Adrenal gland (tissue), 9 donors: ENCODE measurements at regions not wholly inside any gene's neighbourhood (a gene's known extent, or its start where the extent isn't known, plus 50 kb on each side); places are given as distances from the start of the nearest gene placed in this dataset.

Experiments
- DNase-seq, 7 donors: peaks; one replicate each; pipeline ENCODE4 v3.0.0-alpha.2; 2019 to 2020
- H3K27ac ChIP-seq, 5 donors: fragments of 200-600 bp; sonication (generic) in 4 of 5; 1 replicate in 3 of 5; 2 replicates in 2 of 5; pipeline versions ENCODE4 v1.5.1 to v1.8.0; 2016 to 2020; ENCODE audit warnings: mild to moderate bottlenecking in 1 of 5
- H3K27me3 ChIP-seq: fragments of 200-600 bp; 2 replicates; pipeline ENCODE4 v1.8.0; 2021
- H3K36me3 ChIP-seq, 2 donors: fragments of 200-600 bp; replicated peaks in 1 of 2; 1 replicate in 1 of 2; 2 replicates in 1 of 2; pipeline versions ENCODE4 v1.5.1 to v1.8.0; 2018 to 2022
- H3K4me1 ChIP-seq, 2 donors: fragments of 200-600 bp; replicated peaks in 1 of 2; 1 replicate in 1 of 2; 2 replicates in 1 of 2; pipeline versions ENCODE4 v1.5.1 to v1.8.0; 2018 to 2021
- H3K4me3 ChIP-seq, 4 donors: fragments of 200-600 bp; sonication (generic) in 3 of 4; one replicate each; pipeline ENCODE4 v1.5.1; 2016 to 2018
- H3K9me3 ChIP-seq, 3 donors: fragments of 200-600 bp; sonication (generic) in 1 of 3; replicated peaks in 1 of 3; 1 replicate in 2 of 3; 2 replicates in 1 of 3; pipeline versions ENCODE4 v1.5.1 to v1.8.0; 2016 to 2021
- POLR2A ChIP-seq, 2 donors: fragments of 450-650 bp; IDR thresholded peaks; one replicate each; pipeline ENCODE4 v1.6.1; 2017; ENCODE audit warnings: antibody characterized with exemption in 2 of 2, mild to moderate bottlenecking in 2 of 2, moderate library complexity in 1 of 2
- WGBS, 4 donors: extraction: QIAGEN DNeasy Blood & Tissue Kit in 2 of 4; methylation state at CpG; one replicate each; pipeline versions ENCODE4 v1.1.5 to v1.1.7; 2013 to 2017; 5-methylcytosine and 5-hydroxymethylcytosine counted together
- intact Hi-C, 2 donors: fragments of 100-400 bp; cut with DNase I; formaldehyde crosslinking; loops; one replicate each; pipeline versions ENCODE4 v1.14.1 to v1.15.0; 2022 to 2023
- small RNA-seq, 2 donors: library from RNA; depleted of rRNA; stranded (forward); fragments of <200 nt; gene quantifications; one replicate each; pipeline ENCODE3, GENCODE V24; 2016
- TF ChIP-seq, protein P1 (sequence below), 6 experiments: fragments of 450-650 bp in 4 of 6; fragments of 200-600 bp in 2 of 6; sonication (generic) in 1 of 6; IDR thresholded peaks; 1 replicate in 5 of 6; 2 replicates in 1 of 6; pipeline versions ENCODE4 v1.5.1 to v1.8.0; 2016 to 2021; ENCODE audit warnings: antibody characterized with exemption in 6 of 6, mild to moderate bottlenecking in 2 of 6, moderate library complexity in 1 of 6
- donor health status: healthy with polysubstance abuse.
- donor health status: Bipolar disorder and iron deficiency.
- donor health status: DM: yes; HTN: yes; CAD: no.
- donor health status: DM: no; HTN: no; CAD: no.
- donor health status: DM: no; HTN: no; CAD: no.

DNA sequence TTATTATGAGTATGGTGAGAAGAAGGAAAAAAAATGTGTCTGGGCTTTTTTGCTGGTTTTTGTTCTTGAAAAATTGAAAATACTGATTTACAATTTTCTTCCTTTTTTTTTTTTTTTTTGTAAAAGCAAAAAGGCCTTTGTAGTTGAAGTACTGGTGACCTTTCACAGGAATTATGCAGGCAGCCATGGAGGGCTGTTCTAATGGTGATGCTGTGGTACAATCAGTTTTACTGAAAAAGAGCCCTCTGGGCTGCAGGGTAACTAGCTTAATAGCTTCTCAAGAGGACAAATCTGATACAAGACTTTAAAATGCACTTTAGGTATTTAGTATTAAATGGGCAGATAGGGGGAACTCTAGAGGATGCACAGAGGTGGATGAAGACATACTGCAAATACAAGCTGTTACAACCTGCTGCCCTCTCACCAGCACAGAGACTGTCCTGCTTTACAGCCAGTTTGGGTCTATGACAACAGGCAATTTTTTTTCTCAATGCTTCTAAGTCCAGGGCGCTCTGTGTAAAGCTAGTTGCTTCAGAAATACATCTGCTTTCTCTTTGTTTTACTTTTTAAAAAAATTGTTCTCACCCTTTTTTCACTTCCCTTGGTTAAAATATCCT, 61.6 kb upstream of the HS3ST5 start:
- H3K9me3 ChIP-seq, result no peaks in the 10 kb centered on the region
- 75 to 88% (median 86%) methylated on average over 1 of the region's 1 CpG for WGBS, 4 donors
- DNase-seq, result no peak
- intact Hi-C loops, result no loop called here
- no peak overlapping the region for H3K27ac ChIP-seq
- H3K4me1 ChIP-seq, result no peaks in the 10 kb centered on the region
- no peaks in the 10 kb centered on the region for H3K27me3 ChIP-seq
- no peaks in the 10 kb centered on the region for H3K36me3 ChIP-seq
- TF ChIP-seq POLR2A (IDR thresholded peaks at IDR 0.05), result no peak
- TF ChIP-seq, protein P1, sequence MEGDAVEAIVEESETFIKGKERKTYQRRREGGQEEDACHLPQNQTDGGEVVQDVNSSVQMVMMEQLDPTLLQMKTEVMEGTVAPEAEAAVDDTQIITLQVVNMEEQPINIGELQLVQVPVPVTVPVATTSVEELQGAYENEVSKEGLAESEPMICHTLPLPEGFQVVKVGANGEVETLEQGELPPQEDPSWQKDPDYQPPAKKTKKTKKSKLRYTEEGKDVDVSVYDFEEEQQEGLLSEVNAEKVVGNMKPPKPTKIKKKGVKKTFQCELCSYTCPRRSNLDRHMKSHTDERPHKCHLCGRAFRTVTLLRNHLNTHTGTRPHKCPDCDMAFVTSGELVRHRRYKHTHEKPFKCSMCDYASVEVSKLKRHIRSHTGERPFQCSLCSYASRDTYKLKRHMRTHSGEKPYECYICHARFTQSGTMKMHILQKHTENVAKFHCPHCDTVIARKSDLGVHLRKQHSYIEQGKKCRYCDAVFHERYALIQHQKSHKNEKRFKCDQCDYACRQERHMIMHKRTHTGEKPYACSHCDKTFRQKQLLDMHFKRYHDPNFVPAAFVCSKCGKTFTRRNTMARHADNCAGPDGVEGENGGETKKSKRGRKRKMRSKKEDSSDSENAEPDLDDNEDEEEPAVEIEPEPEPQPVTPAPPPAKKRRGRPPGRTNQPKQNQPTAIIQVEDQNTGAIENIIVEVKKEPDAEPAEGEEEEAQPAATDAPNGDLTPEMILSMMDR (IDR thresholded peaks at IDR 0.05), result no peak
- H3K4me3 ChIP-seq, result no peak overlapping the region

DNA sequence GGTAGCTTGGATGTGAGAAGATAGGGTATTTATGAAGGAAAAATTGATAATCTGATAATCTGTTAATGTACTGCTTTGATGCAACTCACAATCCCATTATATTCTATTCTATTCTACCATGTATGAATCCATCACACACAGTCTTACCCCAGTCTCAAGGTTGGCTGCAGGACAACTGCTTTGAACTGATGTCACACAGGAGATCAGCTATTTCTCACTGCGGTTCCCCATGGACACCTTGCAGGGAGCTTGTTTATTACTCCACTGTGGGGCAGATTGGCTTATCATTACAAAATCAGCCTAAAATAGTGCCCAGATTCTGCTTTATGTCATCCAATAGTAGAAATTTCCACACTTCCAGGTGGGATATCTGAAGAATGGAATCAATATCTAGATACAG, 61.0 kb upstream of the HS3ST5 start:
- no peak for DNase-seq
- 58 to 76% (median 70%) methylated on average over 1 of the region's 1 CpG for WGBS, 4 donors
- intact Hi-C loops, result no loop called here
- TF ChIP-seq, protein P1 (IDR thresholded peaks at IDR 0.05), result no peak
- TF ChIP-seq POLR2A (IDR thresholded peaks at IDR 0.05), result no peak
- no peaks in the 10 kb centered on the region for H3K36me3 ChIP-seq
- H3K27me3 ChIP-seq, result no peaks in the 10 kb centered on the region
- H3K27ac ChIP-seq, result no peak overlapping the region
- H3K9me3 ChIP-seq, result no peaks in the 10 kb centered on the region
- no peak overlapping the region for H3K4me3 ChIP-seq
- no peaks in the 10 kb centered on the region for H3K4me1 ChIP-seq

DNA sequence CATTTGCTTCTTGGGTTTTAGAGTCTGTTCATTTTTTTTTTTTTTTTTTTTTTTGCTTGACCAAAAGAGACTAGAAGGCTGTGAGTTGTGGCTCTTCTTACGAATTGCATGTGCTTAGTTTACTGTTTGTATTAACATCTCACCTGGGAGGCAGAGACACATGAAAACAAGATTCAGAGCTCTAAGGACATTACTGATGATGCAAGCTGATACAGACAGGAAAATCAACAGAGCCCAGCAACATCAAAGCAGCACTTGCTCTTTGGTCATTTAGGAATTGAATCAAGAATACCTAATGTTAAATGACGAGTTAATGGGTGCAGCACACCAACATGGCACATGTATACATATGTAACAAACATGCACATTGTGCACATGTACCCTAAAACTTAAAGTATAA, 55.7 kb upstream of the HS3ST5 start:
- Histone ChIP-seq H3K4me3 (no peak overlapping the region), H3K4me1 (no peaks in the 10 kb centered on the region), H3K27me3 (no peaks in the 10 kb centered on the region), H3K36me3 (no peaks in the 10 kb centered on the region), H3K27ac (no peak overlapping the region), H3K9me3 (no peaks in the 10 kb centered on the region)
- no peak for DNase-seq
- no peak for TF ChIP-seq POLR2A (IDR thresholded peaks at IDR 0.05)
- TF ChIP-seq, protein P1 (IDR thresholded peaks at IDR 0.05), result no peak
- 38 to 69% (median 58%) methylated on average over 2 of the region's 2 CpGs for WGBS, 4 donors
- intact Hi-C loops, result no loop called here

Small RNAs in the stretch of these regions (small RNA-seq; reads per million reads assigned to genes)
- 0 reads per million in 2 donors for gene AL606845.1
- gene RNU6-475P, result 0 reads per million in 2 donors
